ENCODE measurements at regions not wholly inside any gene's neighbourhood (a gene's known extent, or its start where the extent isn't known, plus 50 kb on each side); places are given as distances from the start of the nearest gene placed in this dataset.

- Histone ChIP-seq H3K9me3 (ENCODE audit: control insufficient read depth, insufficient read depth, low read length) (peaks cover 3% of the 10 kb centered on the region; the same call in 1 of the 2 replicates), H3K4me3 (ENCODE audit: low read depth, low read length) (no peak overlapping the region), H3K27me3 (ENCODE audit: control insufficient read depth, insufficient read depth, low read length) (no peaks in the 10 kb centered on the region), H3K27ac (ENCODE audit: low read depth, low read length) (no peak overlapping the region)
- no peak for DNase-seq (ENCODE audit: low read depth, low spot score)
- ChIA-PET CTCF (no interaction called here), POLR2A (no interaction called here)
- TF ChIP-seq, protein P1, sequence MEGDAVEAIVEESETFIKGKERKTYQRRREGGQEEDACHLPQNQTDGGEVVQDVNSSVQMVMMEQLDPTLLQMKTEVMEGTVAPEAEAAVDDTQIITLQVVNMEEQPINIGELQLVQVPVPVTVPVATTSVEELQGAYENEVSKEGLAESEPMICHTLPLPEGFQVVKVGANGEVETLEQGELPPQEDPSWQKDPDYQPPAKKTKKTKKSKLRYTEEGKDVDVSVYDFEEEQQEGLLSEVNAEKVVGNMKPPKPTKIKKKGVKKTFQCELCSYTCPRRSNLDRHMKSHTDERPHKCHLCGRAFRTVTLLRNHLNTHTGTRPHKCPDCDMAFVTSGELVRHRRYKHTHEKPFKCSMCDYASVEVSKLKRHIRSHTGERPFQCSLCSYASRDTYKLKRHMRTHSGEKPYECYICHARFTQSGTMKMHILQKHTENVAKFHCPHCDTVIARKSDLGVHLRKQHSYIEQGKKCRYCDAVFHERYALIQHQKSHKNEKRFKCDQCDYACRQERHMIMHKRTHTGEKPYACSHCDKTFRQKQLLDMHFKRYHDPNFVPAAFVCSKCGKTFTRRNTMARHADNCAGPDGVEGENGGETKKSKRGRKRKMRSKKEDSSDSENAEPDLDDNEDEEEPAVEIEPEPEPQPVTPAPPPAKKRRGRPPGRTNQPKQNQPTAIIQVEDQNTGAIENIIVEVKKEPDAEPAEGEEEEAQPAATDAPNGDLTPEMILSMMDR (IDR thresholded peaks at IDR 0.05; ENCODE audit: low read depth, low read length), result no peak
These were observed 106.1 kb upstream of the CDH9 start for GRCh38 chr5:27144456-27144855.

DNA sequence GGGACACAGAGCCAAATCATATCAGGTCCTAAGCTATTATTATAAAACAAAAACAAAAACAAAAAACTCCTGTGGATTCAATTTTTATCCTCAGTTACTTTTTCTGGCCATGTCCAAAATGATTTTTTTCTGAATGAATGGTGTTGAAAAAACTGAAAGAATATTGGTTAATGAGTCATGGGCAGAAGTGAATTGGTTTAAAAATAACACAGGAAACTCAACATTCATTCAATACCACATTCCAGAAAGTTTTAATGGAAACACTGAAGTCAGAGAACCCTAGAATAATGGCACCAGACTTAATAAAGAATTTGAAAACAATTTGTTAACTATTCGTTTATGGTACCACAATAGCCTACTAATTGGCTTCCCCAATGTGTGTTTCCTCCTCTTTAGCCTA lies 102.4 kb upstream of the CDH9 start:
- Histone ChIP-seq H3K27me3 (ENCODE audit: control insufficient read depth, insufficient read depth, low read length) (no peaks in the 10 kb centered on the region), H3K27ac (ENCODE audit: low read depth, low read length) (no peak overlapping the region), H3K9me3 (ENCODE audit: control insufficient read depth, insufficient read depth, low read length) (no peaks in the 10 kb centered on the region), H3K4me3 (ENCODE audit: low read depth, low read length) (no peak overlapping the region)
- DNase-seq (ENCODE audit: low read depth, low spot score), result no peak
- ChIA-PET POLR2A (no interaction called here), CTCF (no interaction called here)
- TF ChIP-seq, protein P1 (IDR thresholded peaks at IDR 0.05; ENCODE audit: low read depth, low read length), result no peak

DNA sequence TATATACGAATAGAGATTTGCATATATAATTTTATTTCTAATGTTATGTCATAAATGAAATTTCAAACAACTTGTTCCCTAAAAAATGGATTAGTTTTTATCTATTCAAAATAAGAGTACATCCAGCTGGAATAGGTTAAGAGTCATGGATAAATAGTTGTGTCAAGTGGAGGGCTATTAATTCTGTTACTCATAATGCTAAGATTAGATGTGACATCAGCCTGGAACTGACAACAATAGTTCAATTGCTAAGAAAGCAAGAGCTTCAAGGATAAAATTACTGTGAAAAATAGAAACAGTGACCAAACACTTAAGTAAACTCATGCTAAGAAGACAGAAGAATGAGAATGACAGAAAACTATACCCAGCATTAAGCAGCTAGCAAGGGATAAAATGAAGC lies 92.2 kb upstream of the CDH9 start:
- Histone ChIP-seq H3K9me3 (ENCODE audit: control insufficient read depth, insufficient read depth, low read length) (no peaks in the 10 kb centered on the region), H3K4me3 (ENCODE audit: low read depth, low read length) (no peak overlapping the region), H3K27me3 (ENCODE audit: control insufficient read depth, insufficient read depth, low read length) (no peaks in the 10 kb centered on the region), H3K27ac (ENCODE audit: low read depth, low read length) (no peak overlapping the region)
- TF ChIP-seq, protein P1 (IDR thresholded peaks at IDR 0.05; ENCODE audit: low read depth, low read length), result no peak
- DNase-seq (ENCODE audit: low read depth, low spot score), result no peak
- CTCF ChIA-PET, result no interaction called here
- POLR2A ChIA-PET, result no interaction called here

DNA sequence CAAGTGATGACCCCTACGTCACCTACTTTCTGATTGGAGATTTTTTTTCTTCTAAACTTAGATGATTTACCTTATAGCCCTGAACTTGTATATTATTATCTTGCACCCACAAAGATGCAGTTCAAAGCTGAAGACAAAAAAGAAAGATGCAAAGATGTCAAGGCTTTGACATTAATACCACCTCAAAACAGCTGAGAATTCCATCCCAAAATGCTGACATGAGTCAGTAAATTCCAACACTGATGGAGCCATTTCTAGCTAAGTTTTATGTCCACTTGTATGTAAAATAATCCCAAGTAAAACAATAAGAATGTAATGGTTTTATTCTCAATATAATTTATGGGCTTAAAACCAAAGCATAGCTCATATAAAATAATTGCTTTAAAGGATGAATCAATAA lies 91.5 kb upstream of the CDH9 start:
- no peaks in the 10 kb centered on the region for H3K9me3 ChIP-seq (ENCODE audit: control insufficient read depth, insufficient read depth, low read length)
- TF ChIP-seq, protein P1 (IDR thresholded peaks at IDR 0.05; ENCODE audit: low read depth, low read length), result no peak
- DNase-seq (ENCODE audit: low read depth, low spot score), result no peak
- CTCF ChIA-PET, result no interaction called here
- no peak overlapping the region for H3K4me3 ChIP-seq (ENCODE audit: low read depth, low read length)
- no peaks in the 10 kb centered on the region for H3K27me3 ChIP-seq (ENCODE audit: control insufficient read depth, insufficient read depth, low read length)
- no peak overlapping the region for H3K27ac ChIP-seq (ENCODE audit: low read depth, low read length)
- POLR2A ChIA-PET, result no interaction called here

- CTCF ChIA-PET, result no interaction called here
- Histone ChIP-seq H3K9me3 (ENCODE audit: control insufficient read depth, insufficient read depth, low read length) (peaks cover 5% of the 10 kb centered on the region), H3K27me3 (ENCODE audit: control insufficient read depth, insufficient read depth, low read length) (no peaks in the 10 kb centered on the region), H3K4me3 (ENCODE audit: low read depth, low read length) (no peak overlapping the region), H3K27ac (ENCODE audit: low read depth, low read length) (no peak overlapping the region)
- POLR2A ChIA-PET, result no interaction called here
- TF ChIP-seq, protein P1 (IDR thresholded peaks at IDR 0.05; ENCODE audit: low read depth, low read length), result no peak
- no peak for DNase-seq (ENCODE audit: low read depth, low spot score)
These were observed 87.5 kb upstream of the CDH9 start for GRCh38 chr5:27125856-27126255.
